SK-N-SH treated with all-trans-retinoic acid at 6 μM for 48 hours (cell line): ENCODE measurements at regions not wholly inside any gene's neighbourhood (a gene's known extent, or its start where the extent isn't known, plus 50 kb on each side); places are given as distances from the start of the nearest gene placed in this dataset.
"Not testable (repeated sequence)": the region's sequence is repeated elsewhere in the genome, so short reads cannot be mapped to it uniquely, and the experiment has no call there.

ENCODE experiments used
- ARNTL ChIP-seq: fragments of 450-650 bp; formaldehyde crosslinking; IDR thresholded peaks from 2 replicates; pipeline ENCODE4 v1.5.0; 2020; ENCODE audit warnings: low read depth, mild to moderate bottlenecking, moderate library complexity, borderline replicate concordance
- CSDC2 ChIP-seq: fragments of 250-450 bp; sonication (Bioruptor Pico); IDR thresholded peaks from 2 replicates; pipeline ENCODE4 v1.5.0; 2020; ENCODE audit warnings: mild to moderate bottlenecking, moderate library complexity
- ESRRG ChIP-seq: fragments of 250-450 bp; sonication (Bioruptor Pico); IDR thresholded peaks from 2 replicates; pipeline ENCODE4 v1.6.1; 2021; ENCODE audit warnings: mild to moderate bottlenecking
- RARB ChIP-seq: fragments of 250-450 bp; sonication (Bioruptor Pico); IDR thresholded peaks from 2 replicates; pipeline ENCODE4 v1.8.0; 2021; ENCODE audit warnings: mild to moderate bottlenecking, moderate library complexity
- ZC3H10 ChIP-seq: fragments of 250-450 bp; sonication (Bioruptor Pico); IDR thresholded peaks from 2 replicates; pipeline ENCODE4 v1.5.1; 2021; ENCODE audit warnings: mild to moderate bottlenecking, moderate library complexity
- ZFP3 ChIP-seq: fragments of 250-450 bp; sonication (Bioruptor Pico); IDR thresholded peaks from 2 replicates; pipeline ENCODE4 v1.5.0; 2020; ENCODE audit warnings: mild to moderate bottlenecking, moderate library complexity
- ZFP30 ChIP-seq: fragments of 450-650 bp; formaldehyde crosslinking; IDR thresholded peaks from 2 replicates; pipeline ENCODE4 v1.5.0; 2022; ENCODE audit warnings: mild to moderate bottlenecking, moderate library complexity
- ZNF70 ChIP-seq: fragments of 450-650 bp; formaldehyde crosslinking; IDR thresholded peaks from 2 replicates; pipeline ENCODE4 v1.5.0; 2020; ENCODE audit warnings: mild to moderate bottlenecking, moderate library complexity
- TF ChIP-seq, protein P1 (sequence below): fragments of 250-450 bp; sonication (Bioruptor Pico); IDR thresholded peaks from 2 replicates; pipeline ENCODE4 v1.5.1; 2021; ENCODE audit warnings: mild to moderate bottlenecking, moderate library complexity
- TF ChIP-seq, protein P2 (sequence below): fragments of 250-450 bp; sonication (Bioruptor Pico); IDR thresholded peaks from 2 replicates; pipeline ENCODE4 v1.8.0; 2020; ENCODE audit warnings: mild to moderate bottlenecking, moderate library complexity, borderline replicate concordance

DNA sequence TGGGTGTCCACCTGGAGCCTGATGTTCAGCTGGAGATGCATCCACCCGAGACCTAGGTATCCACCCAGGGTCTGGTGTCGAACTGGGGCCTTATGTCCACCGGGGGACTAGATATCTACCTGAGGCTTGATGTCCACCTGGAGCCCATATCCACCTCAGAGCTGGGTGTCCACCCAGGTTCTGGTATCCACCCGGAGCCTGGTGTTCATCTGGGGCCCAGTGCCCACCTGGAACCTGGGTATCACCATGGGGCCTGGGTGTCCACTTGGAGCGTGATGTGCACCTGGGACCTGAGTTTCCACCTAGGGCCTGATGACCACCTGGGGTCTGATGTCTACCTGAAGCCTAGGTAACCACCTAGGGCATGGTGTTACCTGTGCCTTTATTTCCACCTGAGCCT, 355.9 kb downstream of the KCNJ18 start:
- not testable (repeated sequence) for TF ChIP-seq RARB (CRISPR knock-in tag); ESRRG (CRISPR knock-in tag); ZFP30 (CRISPR knock-in tag); ZNF70 (CRISPR knock-in tag); CSDC2 (CRISPR knock-in tag); ZC3H10 (CRISPR knock-in tag); ZFP3; ARNTL (CRISPR knock-in tag)
- TF ChIP-seq, protein P1, sequence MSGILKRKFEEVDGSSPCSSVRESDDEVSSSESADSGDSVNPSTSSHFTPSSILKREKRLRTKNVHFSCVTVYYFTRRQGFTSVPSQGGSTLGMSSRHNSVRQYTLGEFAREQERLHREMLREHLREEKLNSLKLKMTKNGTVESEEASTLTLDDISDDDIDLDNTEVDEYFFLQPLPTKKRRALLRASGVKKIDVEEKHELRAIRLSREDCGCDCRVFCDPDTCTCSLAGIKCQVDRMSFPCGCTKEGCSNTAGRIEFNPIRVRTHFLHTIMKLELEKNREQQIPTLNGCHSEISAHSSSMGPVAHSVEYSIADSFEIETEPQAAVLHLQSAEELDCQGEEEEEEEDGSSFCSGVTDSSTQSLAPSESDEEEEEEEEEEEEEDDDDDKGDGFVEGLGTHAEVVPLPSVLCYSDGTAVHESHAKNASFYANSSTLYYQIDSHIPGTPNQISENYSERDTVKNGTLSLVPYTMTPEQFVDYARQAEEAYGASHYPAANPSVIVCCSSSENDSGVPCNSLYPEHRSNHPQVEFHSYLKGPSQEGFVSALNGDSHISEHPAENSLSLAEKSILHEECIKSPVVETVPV (CRISPR knock-in tag): not testable (repeated sequence)
- TF ChIP-seq, protein P2, sequence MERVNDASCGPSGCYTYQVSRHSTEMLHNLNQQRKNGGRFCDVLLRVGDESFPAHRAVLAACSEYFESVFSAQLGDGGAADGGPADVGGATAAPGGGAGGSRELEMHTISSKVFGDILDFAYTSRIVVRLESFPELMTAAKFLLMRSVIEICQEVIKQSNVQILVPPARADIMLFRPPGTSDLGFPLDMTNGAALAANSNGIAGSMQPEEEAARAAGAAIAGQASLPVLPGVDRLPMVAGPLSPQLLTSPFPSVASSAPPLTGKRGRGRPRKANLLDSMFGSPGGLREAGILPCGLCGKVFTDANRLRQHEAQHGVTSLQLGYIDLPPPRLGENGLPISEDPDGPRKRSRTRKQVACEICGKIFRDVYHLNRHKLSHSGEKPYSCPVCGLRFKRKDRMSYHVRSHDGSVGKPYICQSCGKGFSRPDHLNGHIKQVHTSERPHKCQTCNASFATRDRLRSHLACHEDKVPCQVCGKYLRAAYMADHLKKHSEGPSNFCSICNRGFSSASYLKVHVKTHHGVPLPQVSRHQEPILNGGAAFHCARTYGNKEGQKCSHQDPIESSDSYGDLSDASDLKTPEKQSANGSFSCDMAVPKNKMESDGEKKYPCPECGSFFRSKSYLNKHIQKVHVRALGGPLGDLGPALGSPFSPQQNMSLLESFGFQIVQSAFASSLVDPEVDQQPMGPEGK (CRISPR knock-in tag): not testable (repeated sequence)
